HepG2 (cell line): ENCODE measurements at regions not wholly inside any gene's neighbourhood (a gene's known extent, or its start where the extent isn't known, plus 50 kb on each side); places are given as distances from the start of the nearest gene placed in this dataset.

Source experiments
- CBX5 ChIP-seq: sonication (generic); formaldehyde crosslinking; IDR thresholded peaks from 2 replicates; pipeline ENCODE4 v1.4.0; 2020; ENCODE audit warnings: missing genetic modification reagents, borderline replicate concordance
- ZSCAN29 ChIP-seq: sonication (generic); formaldehyde crosslinking; conservative IDR thresholded peaks from 2 replicates; pipeline ENCODE4 v1.4.0; 2020; ENCODE audit warnings: mild to moderate bottlenecking, missing genetic modification reagents
- TF ChIP-seq, protein P1 (sequence below): sonication (generic); formaldehyde crosslinking; IDR thresholded peaks from 2 replicates; pipeline ENCODE4 v1.8.0; 2022; ENCODE audit warnings: mild to moderate bottlenecking, missing genetic modification reagents, moderate library complexity
- TF ChIP-seq, protein P2 (sequence below): sonication (generic); formaldehyde crosslinking; IDR thresholded peaks from 2 replicates; pipeline ENCODE4 v1.4.0; 2020; ENCODE audit warnings: missing genetic modification reagents

DNA sequence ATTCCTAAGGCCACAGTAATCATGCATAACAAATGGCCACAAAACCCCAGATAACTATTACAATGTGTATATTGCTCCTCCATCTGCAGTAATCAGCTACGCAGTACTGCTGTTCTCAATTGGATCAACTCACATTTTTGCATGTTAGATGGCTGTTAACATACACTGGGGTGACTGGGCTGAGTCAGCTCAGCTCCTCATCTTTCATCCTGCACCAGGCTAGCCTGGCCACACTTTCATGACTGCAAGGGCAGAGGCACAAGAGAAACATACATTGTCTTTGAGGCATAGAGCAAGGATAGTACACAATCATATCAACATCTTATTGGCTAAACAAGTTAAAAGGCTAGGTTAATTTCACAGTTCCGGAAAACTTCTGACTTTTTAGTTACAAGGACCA is 306.6 kb downstream of the SLC6A15 start:
- TF ChIP-seq ZSCAN29 (CRISPR knock-in tag) (no peak), CBX5 (CRISPR knock-in tag) (no peak)
- TF ChIP-seq, protein P1, sequence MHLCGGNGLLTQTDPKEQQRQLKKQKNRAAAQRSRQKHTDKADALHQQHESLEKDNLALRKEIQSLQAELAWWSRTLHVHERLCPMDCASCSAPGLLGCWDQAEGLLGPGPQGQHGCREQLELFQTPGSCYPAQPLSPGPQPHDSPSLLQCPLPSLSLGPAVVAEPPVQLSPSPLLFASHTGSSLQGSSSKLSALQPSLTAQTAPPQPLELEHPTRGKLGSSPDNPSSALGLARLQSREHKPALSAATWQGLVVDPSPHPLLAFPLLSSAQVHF = no peak
- TF ChIP-seq, protein P2, sequence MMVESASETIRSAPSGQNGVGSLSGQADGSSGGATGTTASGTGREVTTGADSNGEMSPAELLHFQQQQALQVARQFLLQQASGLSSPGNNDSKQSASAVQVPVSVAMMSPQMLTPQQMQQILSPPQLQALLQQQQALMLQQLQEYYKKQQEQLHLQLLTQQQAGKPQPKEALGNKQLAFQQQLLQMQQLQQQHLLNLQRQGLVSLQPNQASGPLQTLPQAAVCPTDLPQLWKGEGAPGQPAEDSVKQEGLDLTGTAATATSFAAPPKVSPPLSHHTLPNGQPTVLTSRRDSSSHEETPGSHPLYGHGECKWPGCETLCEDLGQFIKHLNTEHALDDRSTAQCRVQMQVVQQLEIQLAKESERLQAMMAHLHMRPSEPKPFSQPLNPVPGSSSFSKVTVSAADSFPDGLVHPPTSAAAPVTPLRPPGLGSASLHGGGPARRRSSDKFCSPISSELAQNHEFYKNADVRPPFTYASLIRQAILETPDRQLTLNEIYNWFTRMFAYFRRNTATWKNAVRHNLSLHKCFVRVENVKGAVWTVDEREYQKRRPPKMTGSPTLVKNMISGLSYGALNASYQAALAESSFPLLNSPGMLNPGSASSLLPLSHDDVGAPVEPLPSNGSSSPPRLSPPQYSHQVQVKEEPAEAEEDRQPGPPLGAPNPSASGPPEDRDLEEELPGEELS (CRISPR knock-in tag) = no peak
